ENCODE measurements at regions not wholly inside any gene's neighbourhood (a gene's known extent, or its start where the extent isn't known, plus 50 kb on each side); places are given as distances from the start of the nearest gene placed in this dataset.

DNA sequence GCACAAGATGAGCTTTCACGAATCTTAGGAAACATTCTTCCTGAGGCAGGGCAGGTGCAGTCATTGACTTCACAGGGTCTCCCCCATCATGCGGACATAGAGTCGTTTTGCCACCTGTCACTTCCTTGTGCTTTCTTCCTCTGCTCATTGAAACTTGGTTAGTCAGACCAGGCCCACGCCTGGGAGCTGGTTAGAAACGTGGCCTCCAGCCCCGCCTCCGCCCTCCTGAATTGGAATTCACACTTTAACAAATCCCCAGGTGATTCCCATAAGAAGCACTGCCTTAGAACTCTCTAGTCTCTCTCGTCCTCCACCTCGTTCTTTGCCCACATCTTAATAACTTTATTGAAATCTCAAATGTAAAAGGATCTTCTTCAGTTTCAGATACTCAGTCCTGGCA is 265.5 kb upstream of the FZD8 start:
- TF ChIP-seq, protein P1, sequence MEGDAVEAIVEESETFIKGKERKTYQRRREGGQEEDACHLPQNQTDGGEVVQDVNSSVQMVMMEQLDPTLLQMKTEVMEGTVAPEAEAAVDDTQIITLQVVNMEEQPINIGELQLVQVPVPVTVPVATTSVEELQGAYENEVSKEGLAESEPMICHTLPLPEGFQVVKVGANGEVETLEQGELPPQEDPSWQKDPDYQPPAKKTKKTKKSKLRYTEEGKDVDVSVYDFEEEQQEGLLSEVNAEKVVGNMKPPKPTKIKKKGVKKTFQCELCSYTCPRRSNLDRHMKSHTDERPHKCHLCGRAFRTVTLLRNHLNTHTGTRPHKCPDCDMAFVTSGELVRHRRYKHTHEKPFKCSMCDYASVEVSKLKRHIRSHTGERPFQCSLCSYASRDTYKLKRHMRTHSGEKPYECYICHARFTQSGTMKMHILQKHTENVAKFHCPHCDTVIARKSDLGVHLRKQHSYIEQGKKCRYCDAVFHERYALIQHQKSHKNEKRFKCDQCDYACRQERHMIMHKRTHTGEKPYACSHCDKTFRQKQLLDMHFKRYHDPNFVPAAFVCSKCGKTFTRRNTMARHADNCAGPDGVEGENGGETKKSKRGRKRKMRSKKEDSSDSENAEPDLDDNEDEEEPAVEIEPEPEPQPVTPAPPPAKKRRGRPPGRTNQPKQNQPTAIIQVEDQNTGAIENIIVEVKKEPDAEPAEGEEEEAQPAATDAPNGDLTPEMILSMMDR (IDR thresholded peaks at IDR 0.05): no peak
- no peak for TF ChIP-seq POLR2A (IDR thresholded peaks at IDR 0.05)
